ENCODE measurements at regions not wholly inside any gene's neighbourhood (a gene's known extent, or its start where the extent isn't known, plus 50 kb on each side); places are given as distances from the start of the nearest gene placed in this dataset.

GRCh38 chr2:186195696-186196095, 290.4 kb upstream of the ZC3H15 start:
- TF ChIP-seq CTCF (IDR thresholded peaks at IDR 0.05; ENCODE audit: low read depth, low read length): no peak
- no peak for TF ChIP-seq POLR2A (IDR thresholded peaks at IDR 0.05; ENCODE audit: extremely low read depth, insufficient read length)
